ENCODE measurements at regions not wholly inside any gene's neighbourhood (a gene's known extent, or its start where the extent isn't known, plus 50 kb on each side); places are given as distances from the start of the nearest gene placed in this dataset.

DNA sequence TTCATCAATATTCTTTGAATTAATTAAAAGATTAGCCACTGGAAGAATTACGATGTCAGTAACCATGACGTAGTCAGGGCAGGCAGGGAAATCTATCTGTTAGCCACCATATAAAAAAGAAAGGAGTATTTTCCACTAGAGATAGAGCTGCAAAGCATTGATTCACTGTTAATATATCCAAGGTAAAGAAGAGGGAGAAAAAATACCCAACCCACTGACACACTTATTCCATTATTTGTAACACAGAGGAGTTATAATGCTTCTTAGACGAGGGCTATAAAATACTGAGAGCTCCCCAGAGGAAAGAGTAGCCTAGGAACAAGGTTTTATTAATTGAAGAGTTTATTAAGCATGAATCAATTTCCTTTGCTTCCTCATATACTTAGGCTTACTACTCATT is 382.2 kb upstream of the CDH6 start:
- no peaks in the 10 kb centered on the region for H3K36me3 ChIP-seq
- no peak for TF ChIP-seq POLR2A (IDR thresholded peaks at IDR 0.05)
- TF ChIP-seq, protein P1, sequence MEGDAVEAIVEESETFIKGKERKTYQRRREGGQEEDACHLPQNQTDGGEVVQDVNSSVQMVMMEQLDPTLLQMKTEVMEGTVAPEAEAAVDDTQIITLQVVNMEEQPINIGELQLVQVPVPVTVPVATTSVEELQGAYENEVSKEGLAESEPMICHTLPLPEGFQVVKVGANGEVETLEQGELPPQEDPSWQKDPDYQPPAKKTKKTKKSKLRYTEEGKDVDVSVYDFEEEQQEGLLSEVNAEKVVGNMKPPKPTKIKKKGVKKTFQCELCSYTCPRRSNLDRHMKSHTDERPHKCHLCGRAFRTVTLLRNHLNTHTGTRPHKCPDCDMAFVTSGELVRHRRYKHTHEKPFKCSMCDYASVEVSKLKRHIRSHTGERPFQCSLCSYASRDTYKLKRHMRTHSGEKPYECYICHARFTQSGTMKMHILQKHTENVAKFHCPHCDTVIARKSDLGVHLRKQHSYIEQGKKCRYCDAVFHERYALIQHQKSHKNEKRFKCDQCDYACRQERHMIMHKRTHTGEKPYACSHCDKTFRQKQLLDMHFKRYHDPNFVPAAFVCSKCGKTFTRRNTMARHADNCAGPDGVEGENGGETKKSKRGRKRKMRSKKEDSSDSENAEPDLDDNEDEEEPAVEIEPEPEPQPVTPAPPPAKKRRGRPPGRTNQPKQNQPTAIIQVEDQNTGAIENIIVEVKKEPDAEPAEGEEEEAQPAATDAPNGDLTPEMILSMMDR (IDR thresholded peaks at IDR 0.05) = no peak
- DNase-seq = no peak

DNA sequence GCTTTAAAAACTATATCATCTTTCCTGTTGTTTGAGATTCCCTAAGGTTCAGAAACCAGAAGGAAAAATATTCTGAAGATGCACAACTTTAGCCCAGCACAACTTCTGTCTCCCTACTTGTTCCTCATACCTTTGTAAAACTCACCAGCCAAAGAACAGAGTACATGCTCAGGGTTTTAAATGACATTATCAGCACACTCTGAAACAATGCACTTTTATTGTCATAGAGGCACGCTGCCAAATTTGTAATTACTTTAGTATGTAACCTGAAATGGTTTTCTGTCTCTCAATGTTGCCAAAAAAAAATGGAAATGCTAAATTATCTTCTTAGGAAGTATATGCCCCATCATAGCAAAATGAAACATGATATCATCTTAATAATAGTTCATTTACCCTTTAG is 383.6 kb upstream of the CDH6 start:
- DNase-seq = no peak
- Histone ChIP-seq H3K4me3 (no peak overlapping the region), H3K36me3 (no peaks in the 10 kb centered on the region), H3K27me3 (no peaks in the 10 kb centered on the region), H3K27ac (no peak overlapping the region), H3K4me1 (no peaks in the 10 kb centered on the region), H3K9me3 (no peaks in the 10 kb centered on the region)
- TF ChIP-seq, protein P1 (IDR thresholded peaks at IDR 0.05) = no peak
- TF ChIP-seq POLR2A (IDR thresholded peaks at IDR 0.05) = no peak

More for the DNA sequence above, 382.2 kb upstream of the CDH6 start:
- no peak overlapping the region for H3K27ac ChIP-seq
- no peak overlapping the region for H3K4me3 ChIP-seq
- H3K4me1 ChIP-seq = no peaks in the 10 kb centered on the region
- no peaks in the 10 kb centered on the region for H3K27me3 ChIP-seq
- no peaks in the 10 kb centered on the region for H3K9me3 ChIP-seq

DNA sequence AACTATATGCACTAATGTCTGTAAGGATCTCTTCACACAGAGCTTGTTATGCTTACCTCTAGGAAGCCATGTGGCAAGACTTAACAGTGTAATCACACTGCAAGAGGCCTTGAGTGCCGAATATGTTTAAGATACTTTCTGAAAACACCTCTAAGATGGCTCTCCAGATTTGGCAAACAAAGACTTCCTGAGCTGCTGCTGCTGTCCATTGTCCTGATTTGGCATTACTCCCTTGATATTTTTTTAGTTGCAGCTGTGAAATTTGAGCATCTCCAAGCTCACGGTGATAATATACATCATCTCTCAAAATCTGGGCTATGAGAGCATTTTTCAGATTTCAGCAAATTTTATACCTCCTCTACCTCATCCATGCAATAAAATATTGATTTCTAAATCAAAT is 384.5 kb upstream of the CDH6 start:
- DNase-seq = no peak

DNA sequence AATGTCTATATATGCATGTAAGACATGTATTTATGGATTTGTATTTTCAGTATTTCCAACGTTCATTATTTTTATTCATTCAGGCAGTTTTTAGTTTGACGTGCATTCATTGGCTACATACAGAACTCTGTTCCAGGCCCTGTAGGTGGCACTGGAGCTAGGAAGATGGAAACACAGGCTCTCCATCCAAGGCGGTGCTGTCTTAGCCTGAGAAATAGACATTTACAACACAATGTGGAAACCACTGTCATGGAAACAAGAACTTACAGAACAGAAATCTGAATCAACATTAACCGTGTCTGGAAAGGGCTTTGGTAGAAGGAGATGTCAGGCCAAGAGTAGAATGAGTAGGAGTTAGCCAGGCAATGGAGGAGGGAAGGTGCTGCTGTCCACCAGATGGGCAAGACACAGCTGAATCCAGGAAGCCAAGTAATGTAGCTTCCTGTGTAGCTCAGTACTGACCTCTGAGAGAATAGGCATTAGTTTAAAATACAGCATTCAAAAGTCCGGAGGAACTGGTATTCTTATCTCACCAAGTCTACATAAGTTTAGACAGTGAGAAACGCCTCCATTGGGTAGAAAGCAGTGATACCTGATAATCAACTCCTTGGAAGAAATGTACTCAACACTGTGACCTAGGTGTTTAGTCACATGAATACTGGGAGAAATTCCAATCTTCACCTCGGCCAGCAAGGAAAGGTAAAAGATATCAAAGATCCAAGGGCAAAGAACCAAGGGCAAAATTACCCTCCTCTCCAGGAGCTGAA is 388.6 kb upstream of the CDH6 start:
- Histone ChIP-seq H3K27ac (no peak overlapping the region), H3K9me3 (no peaks in the 10 kb centered on the region), H3K4me1 (no peaks in the 10 kb centered on the region), H3K27me3 (no peaks in the 10 kb centered on the region), H3K4me3 (no peak overlapping the region), H3K36me3 (no peaks in the 10 kb centered on the region)
- TF ChIP-seq, protein P1 (IDR thresholded peaks at IDR 0.05) = no peak
- TF ChIP-seq POLR2A (IDR thresholded peaks at IDR 0.05) = no peak
- DNase-seq = no peak

More for the DNA sequence above, 384.5 kb upstream of the CDH6 start:
- no peaks in the 10 kb centered on the region for H3K9me3 ChIP-seq
- no peaks in the 10 kb centered on the region for H3K36me3 ChIP-seq
- no peak overlapping the region for H3K4me3 ChIP-seq
- H3K27ac ChIP-seq = no peak overlapping the region
- H3K27me3 ChIP-seq = no peaks in the 10 kb centered on the region
- H3K4me1 ChIP-seq = no peaks in the 10 kb centered on the region
- TF ChIP-seq, protein P1 (IDR thresholded peaks at IDR 0.05) = no peak
- no peak for TF ChIP-seq POLR2A (IDR thresholded peaks at IDR 0.05)

DNA sequence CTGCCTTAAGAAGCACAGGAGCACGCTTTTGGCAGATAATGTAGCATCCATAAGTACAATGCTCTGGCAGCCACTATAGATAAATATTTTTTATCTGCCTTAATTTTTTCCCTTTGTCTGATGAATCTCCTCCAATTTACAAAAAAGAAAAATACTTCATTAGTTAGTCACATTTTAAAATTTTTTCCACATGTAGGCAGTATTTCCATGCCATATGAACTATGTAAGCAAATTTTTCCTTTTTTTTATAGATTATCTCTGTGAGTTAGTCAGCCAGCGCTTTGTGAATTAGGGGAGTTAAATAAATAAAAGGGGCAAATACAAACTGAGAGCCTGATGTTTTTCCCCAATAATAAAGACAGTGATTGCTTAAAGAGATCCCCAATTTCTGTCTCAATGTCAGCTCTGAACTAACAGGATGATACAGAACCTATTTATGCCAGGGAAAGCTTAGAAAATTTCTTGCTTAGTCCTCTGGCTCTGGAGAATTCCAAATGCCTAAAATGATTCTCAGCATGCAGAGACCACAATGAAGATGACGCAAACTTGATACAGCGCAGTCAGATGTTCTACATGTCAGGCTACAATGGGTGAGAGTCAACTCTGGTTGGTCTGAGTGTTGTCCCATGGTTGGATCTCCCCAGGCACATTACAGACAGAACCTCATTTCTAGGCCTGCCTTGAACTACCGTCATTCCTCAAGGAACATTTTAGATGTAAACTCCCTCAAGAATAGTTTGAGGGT is 390.4 kb upstream of the CDH6 start:
- H3K9me3 ChIP-seq = no peaks in the 10 kb centered on the region
- TF ChIP-seq POLR2A (IDR thresholded peaks at IDR 0.05) = no peak
- TF ChIP-seq, protein P1 (IDR thresholded peaks at IDR 0.05) = no peak
- H3K4me1 ChIP-seq = no peaks in the 10 kb centered on the region
- no peak overlapping the region for H3K27ac ChIP-seq
- H3K36me3 ChIP-seq = no peaks in the 10 kb centered on the region
- DNase-seq = no peak
- no peak overlapping the region for H3K4me3 ChIP-seq
- H3K27me3 ChIP-seq = no peaks in the 10 kb centered on the region

All from Peyer's patch (tissue), 4 donors.